Stimulated activated CD4-positive, alpha-beta T cell treated with anti-CD3 and anti-CD28 coated beads, Interleukin-2, amount 100 ng/mL, for 4 hours (primary cell): ENCODE measurements at regions not wholly inside any gene's neighbourhood (a gene's known extent, or its start where the extent isn't known, plus 50 kb on each side); places are given as distances from the start of the nearest gene placed in this dataset.

Source experiments
- DNase-seq: peaks from one replicate; pipeline ENCODE4 v3.0.0-alpha.2; 2020; ENCODE audit warnings: low read depth

DNA sequence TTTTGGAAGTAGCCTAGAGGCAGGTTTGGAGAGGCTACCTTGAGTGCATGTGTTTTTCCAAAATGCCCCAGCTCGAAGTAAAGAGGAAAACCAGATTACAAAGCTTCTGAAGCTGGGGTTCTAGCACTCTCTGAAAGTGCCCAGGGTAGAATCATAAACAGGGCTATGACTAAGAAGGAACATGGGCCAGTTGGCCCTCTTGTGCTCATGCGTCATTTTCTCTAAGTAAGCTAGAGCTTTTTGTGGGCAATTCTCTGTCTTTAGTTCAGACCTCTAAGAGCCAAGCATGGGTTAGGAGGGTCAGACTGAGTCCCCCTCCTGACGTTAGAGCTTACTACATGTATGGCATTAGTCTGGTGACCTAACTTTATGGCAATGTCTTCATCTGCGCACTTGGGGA lies 129.5 kb upstream of the UMPS start:
- DNase-seq = no peak

- no peak for DNase-seq
These were observed 129.1 kb upstream of the UMPS start for GRCh38 chr3:124601190-124601589.

- no peak for DNase-seq
These were observed 127.1 kb upstream of the UMPS start for GRCh38 chr3:124602980-124603627.

DNA sequence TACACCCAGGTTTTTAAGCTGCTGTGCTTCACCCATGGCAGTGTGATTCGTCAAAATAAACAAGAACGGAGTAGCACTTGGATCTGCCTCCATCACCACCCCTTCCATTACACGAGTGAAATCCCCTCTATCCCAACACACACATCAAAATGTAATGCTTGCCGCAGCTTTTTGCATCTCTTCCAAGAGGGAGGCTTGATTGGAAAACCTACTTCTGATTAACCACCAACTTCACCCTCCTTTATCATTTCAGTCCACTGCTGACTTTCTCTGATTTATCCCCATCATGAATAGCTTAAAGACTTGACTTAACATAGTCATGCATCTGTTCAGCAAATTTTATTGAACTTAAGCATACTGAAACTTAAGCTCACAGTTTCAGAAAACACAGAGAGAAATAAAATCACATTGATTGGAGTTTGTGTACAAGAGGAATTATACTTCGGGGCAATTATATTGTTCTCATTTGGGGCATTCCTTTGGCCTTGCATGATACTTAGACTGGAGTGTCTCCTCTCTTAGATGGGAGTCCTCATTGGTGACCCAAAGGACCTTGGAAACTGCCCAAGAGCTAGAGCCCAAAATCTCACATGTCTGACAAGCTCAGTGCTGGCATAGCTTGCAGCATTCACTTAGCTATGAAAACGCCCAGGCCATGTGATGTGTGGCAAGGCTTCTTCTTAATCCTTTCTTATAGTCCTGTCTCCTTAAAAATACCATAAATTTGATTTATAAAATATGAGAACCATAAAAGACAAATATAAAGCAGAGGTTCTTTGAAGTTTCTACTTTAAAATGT lies 124.3 kb upstream of the UMPS start:
- no peak for DNase-seq

GRCh38 chr3:124607163-124607562 lies 123.1 kb upstream of the UMPS start:
- no peak for DNase-seq

GRCh38 chr3:124609402-124609801 lies 120.8 kb upstream of the UMPS start:
- no peak for DNase-seq

DNA sequence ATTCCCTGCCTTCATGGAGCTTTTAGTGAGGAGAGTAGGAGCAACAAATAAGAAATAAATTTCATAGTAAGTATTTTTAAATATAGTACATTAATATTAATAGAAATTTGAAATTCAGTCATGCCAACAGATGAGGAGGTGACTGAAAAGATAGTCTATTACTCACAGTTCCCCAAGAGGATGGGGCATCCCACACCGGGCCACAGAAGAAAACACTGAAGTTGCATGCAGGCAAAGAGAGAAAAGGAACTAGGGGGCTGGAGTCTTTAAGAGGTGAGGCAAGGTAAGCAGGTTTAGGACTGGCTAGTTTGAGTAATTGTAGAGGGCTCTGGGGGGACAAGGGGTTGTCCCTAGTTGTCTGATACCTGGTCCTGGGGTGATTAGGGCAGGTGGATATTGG lies 120.1 kb upstream of the UMPS start:
- no peak for DNase-seq

DNA sequence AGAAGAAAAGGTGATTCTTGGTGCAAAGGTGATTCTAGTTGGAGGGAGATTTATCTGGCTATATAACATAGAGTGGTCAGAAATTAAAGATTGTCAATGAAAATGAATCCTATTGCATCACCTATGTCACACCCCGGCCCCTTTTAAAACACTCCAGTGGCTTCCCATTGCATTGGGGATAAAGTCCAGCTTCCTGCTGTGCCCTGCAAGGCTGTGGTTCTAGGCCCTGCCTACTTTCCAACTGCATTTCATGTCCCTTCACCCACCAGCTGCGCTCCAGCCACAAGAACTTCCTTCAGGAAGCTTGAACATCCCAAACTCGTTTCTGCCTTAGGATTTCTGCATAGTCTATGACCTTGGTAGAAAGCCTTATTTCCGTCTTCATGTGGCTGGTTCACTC lies 118.7 kb upstream of the UMPS start:
- no peak for DNase-seq

DNA sequence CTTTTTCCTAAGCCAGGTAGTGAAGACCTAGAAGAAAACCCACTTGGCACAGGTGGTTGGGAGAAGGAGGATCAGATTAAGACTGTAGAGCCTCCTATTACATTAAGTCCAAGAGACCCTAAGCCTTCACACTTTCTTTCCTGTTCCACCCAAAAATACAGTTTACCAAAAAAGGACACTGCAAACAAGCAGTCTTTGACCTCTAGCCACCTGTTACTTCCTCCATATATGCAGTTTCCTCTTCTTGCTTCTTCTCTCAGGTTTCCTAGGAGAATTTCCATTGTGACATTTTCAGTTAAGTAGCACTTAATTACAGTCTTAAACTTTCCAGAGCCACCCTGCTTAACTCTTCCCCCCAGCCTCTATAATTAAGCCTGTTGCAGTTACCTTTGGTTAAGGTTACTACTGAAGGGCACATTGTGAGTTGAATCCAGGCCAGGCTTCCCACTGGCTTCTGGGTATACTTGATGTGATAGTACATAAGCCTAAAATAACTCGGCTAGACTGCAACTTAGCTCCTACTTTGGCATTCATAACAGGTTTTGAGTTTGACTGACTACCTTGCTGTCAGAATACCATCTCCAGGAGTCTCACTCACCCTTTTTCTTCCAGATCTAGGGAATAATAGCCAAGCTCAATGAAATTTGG lies 114.2 kb upstream of the UMPS start:
- no peak for DNase-seq

GRCh38 chr3:124617177-124617576 lies 113.1 kb upstream of the UMPS start:
- no peak for DNase-seq

- no peak for DNase-seq
These were observed 110.2 kb upstream of the UMPS start for GRCh38 chr3:124619887-124620599.

DNA sequence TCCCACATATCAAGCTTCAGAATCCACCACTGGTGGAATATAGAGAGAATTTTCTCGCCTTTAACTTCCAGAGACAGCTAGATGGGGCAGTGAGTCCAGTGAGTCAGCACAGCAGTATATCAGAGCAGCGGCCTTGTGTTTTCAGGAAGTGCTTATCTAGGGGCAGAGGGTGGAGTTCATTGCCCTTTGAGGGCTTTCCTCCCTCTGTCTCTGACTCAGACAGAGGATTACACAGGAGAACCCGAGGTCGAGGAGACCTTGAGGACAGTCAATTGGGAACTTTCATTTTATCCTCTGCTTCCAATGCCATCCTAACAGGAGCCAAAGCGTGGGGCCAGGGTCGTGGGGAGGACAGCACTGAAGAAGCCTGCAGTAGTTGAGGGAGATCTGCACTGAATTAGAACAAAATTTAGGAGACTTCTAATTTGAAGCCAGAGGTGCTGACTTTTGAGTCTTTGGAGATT lies 109.6 kb upstream of the UMPS start:
- peak; percentile 9 for DNase-seq

- DNase-seq = no peak
These were observed 108.8 kb upstream of the UMPS start for GRCh38 chr3:124621498-124621897.

DNA sequence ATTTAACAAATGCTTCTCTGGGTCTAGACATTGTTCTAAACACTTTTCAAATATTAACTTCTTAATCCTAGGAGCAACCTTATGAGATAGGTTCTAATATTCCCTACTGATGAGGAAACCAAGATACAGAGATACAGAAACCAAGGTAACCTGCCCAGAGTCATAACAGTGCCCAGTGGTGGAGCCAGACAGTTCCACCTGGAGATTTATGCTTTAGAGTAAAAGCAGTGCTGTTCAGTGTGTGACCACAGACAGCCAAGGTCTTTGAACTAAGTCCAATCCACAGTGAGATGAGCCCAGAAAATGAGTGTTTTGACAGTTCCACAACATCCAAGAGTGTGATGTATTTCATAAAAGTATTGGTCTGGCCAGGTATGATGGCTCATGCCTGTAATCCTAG lies 105.2 kb upstream of the UMPS start:
- DNase-seq = no peak

- DNase-seq = no peak
These were observed 102.7 kb upstream of the UMPS start for GRCh38 chr3:124627501-124627908.

DNA sequence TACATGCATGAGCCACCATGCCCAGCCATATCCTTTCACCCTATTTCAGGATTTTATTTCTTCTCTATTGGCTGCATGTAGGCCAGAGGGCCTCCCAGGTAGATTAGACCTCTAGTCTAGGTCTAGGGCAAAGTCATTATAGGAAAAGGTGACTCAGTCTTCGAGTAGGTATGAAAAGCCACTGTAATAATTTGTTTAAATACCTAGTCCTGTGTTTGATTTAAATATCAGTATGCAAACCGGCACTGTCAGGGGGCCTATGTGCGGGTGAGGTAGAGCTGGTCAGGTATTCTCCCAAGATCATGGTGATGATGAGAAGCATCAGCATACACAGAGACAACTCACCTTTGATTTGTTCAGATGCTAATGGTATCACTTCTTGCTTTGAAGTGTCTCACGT lies 101.4 kb upstream of the UMPS start:
- no peak for DNase-seq

GRCh38 chr3:124629497-124629896 lies 100.8 kb upstream of the UMPS start:
- DNase-seq = no peak

DNA sequence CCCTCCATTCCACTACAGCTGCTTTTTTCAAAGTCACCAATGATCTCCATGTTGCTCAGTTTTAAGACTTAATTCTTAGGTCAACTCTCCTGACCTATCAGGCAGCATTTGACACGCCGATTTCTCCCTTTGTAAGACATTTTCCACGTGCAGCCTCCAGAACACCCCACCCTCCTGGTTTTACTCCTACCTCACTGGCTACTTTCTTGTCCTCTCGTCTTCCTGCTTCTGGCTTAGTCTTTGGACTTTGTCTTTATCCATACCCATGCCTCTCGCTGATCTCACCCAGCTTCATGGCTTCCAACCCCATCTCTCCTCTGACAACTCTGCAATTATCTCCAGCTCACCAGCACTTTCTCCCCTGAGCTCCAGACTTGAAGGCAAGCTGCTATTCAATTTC lies 99.3 kb upstream of the UMPS start:
- no peak for DNase-seq

- no peak for DNase-seq
These were observed 98.5 kb upstream of the UMPS start for GRCh38 chr3:124631727-124632126.

DNA sequence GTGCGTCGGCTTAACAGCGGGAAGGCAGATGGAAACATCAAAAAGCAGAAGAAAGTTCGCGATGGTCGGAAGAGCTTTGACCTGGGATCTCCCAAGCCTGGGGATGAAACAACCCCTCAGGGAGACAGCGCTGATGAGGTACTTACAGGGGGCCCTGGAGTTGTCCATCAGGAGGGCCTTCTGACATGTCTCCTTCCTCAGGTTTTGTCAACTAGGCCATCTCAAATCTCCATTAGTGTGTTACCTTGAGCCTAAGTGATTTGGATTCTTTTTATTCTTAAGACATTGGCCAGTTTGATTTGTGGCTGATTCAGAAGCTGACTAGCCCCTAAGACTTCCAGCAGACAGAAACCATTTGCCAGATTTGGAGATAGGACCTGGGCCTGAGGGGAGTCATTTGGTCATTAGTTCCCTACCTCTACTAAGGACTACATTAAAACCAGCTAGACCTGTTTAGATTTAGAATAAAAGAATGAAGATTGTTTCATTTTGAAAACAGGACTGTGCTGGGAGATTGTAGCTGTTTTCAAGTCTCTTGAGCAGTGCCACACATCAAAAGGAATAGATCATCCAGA lies 97.6 kb upstream of the UMPS start:
- DNase-seq = no peak

DNA sequence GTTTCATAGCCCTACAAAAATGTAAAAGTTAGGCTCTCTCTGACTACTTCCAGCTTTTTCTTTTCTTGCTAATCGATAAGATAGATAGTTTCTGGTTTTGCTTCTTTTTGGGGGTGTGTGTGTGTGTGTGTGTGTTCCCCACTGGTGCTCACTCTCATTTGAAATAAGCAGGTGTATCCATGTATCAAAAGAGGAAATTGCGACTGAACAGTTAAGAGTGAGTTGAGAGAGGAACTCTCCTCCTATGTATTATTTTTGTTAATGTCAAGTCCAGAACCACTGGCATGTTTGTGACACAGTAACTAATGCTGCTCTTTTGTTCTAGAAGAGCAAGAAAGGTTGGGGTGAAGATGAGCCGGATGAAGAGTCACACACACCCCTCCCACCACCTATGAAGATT lies 96.7 kb upstream of the UMPS start:
- no peak for DNase-seq
